ENCODE measurements at regions not wholly inside any gene's neighbourhood (a gene's known extent, or its start where the extent isn't known, plus 50 kb on each side); places are given as distances from the start of the nearest gene placed in this dataset.

GRCh38 chr2:207316906-207317305, 151.2 kb upstream of the KLF7 start:
- Histone ChIP-seq H3K4me3 (ENCODE audit: low read length) (no peak overlapping the region), H3K4me1 (ENCODE audit: control insufficient read depth, insufficient read depth, low read length) (no peaks in the 10 kb centered on the region), H3K9me3 (ENCODE audit: control insufficient read depth, insufficient read depth, low read length) (no peaks in the 10 kb centered on the region), H3K27ac (ENCODE audit: low read length) (no peak overlapping the region), H3K27me3 (ENCODE audit: control insufficient read depth, insufficient read depth, low read length) (no peaks in the 10 kb centered on the region), H3K36me3 (ENCODE audit: control insufficient read depth, insufficient read depth, low read length) (no peaks in the 10 kb centered on the region)
- no peak for TF ChIP-seq CTCF (IDR thresholded peaks at IDR 0.05)
- Mint-ChIP-seq H3K27me3 (ENCODE audit: low read depth in 2 of 2) (peaks cover 9 to 47% of the 10 kb centered on the region in 2 donors), H3K4me1 (peaks cover 0 to 2% of the 10 kb centered on the region in 2 donors), H3K9me3 (no peaks in the 10 kb centered on the region), H3K36me3 (no peaks in the 10 kb centered on the region), H3K4me3 (no peak overlapping the region), H3K27ac (no peak overlapping the region)
- ATAC-seq (no peak), DNase-seq (no peak)
- intact Hi-C loops (cut with micrococcal nuclease), result no loop called here
- WGBS (ENCODE audit: insufficient coverage), result 79% methylated on average over 2 of the region's 2 CpGs

- intact Hi-C loops (cut with micrococcal nuclease), result no loop called here
- no peak overlapping the region for H3K4me3 ChIP-seq (ENCODE audit: low read length)
- no peaks in the 10 kb centered on the region for H3K27me3 ChIP-seq (ENCODE audit: control insufficient read depth, insufficient read depth, low read length)
- Mint-ChIP-seq H3K4me3 (no peak overlapping the region), H3K4me1 (no peaks in the 10 kb centered on the region), H3K27ac (no peak overlapping the region), H3K9me3 (no peaks in the 10 kb centered on the region), H3K27me3 (ENCODE audit: low read depth in 2 of 2) (peaks cover 9 to 47% of the 10 kb centered on the region in 2 donors), H3K36me3 (no peaks in the 10 kb centered on the region)
- no peak overlapping the region for H3K27ac ChIP-seq (ENCODE audit: low read length)
- H3K36me3 ChIP-seq (ENCODE audit: control insufficient read depth, insufficient read depth, low read length), result no peaks in the 10 kb centered on the region
- H3K4me1 ChIP-seq (ENCODE audit: control insufficient read depth, insufficient read depth, low read length), result no peaks in the 10 kb centered on the region
- 81% methylated on average over 2 of the region's 4 CpGs for WGBS (ENCODE audit: insufficient coverage)
- TF ChIP-seq CTCF (IDR thresholded peaks at IDR 0.05), result no peak
- no peaks in the 10 kb centered on the region for H3K9me3 ChIP-seq (ENCODE audit: control insufficient read depth, insufficient read depth, low read length)
- DNase-seq (no peak), ATAC-seq (no peak)
These were observed 151.7 kb upstream of the KLF7 start for GRCh38 chr2:207317378-207317984.

- no peak overlapping the region for H3K27ac ChIP-seq (ENCODE audit: low read length)
- H3K4me1 Mint-ChIP-seq, result no peaks in the 10 kb centered on the region
- H3K27me3 Mint-ChIP-seq (ENCODE audit: low read depth in 2 of 2), result peaks cover 9 to 40% of the 10 kb centered on the region in 2 donors
- DNase-seq (no peak), ATAC-seq (no peak)
- H3K4me3 ChIP-seq (ENCODE audit: low read length), result no peak overlapping the region
- intact Hi-C loops (cut with micrococcal nuclease), result no loop called here
- 93% methylated on average over 4 of the region's 4 CpGs for WGBS (ENCODE audit: insufficient coverage)
- no peaks in the 10 kb centered on the region for H3K36me3 ChIP-seq (ENCODE audit: control insufficient read depth, insufficient read depth, low read length)
- TF ChIP-seq CTCF (IDR thresholded peaks at IDR 0.05), result no peak
- H3K4me3 Mint-ChIP-seq, result no peak overlapping the region
- no peaks in the 10 kb centered on the region for H3K4me1 ChIP-seq (ENCODE audit: control insufficient read depth, insufficient read depth, low read length)
- no peaks in the 10 kb centered on the region for H3K27me3 ChIP-seq (ENCODE audit: control insufficient read depth, insufficient read depth, low read length)
- no peak overlapping the region for H3K27ac Mint-ChIP-seq
- no peaks in the 10 kb centered on the region for H3K36me3 Mint-ChIP-seq
- no peaks in the 10 kb centered on the region for H3K9me3 Mint-ChIP-seq
- H3K9me3 ChIP-seq (ENCODE audit: control insufficient read depth, insufficient read depth, low read length), result no peaks in the 10 kb centered on the region
These were observed 152.5 kb upstream of the KLF7 start for GRCh38 chr2:207318181-207318628.

- H3K36me3 ChIP-seq (ENCODE audit: control insufficient read depth, insufficient read depth, low read length), result no peaks in the 10 kb centered on the region
- Mint-ChIP-seq H3K4me1 (no peaks in the 10 kb centered on the region), H3K4me3 (no peak overlapping the region), H3K36me3 (no peaks in the 10 kb centered on the region), H3K27ac (no peak overlapping the region), H3K27me3 (ENCODE audit: low read depth in 2 of 2) (peaks cover 12 to 36% of the 10 kb centered on the region in 2 donors), H3K9me3 (no peaks in the 10 kb centered on the region)
- H3K27ac ChIP-seq (ENCODE audit: low read length), result no peak overlapping the region
- DNase-seq (no peak), ATAC-seq (no peak)
- no peaks in the 10 kb centered on the region for H3K9me3 ChIP-seq (ENCODE audit: control insufficient read depth, insufficient read depth, low read length)
- H3K4me3 ChIP-seq (ENCODE audit: low read length), result no peak overlapping the region
- no peaks in the 10 kb centered on the region for H3K4me1 ChIP-seq (ENCODE audit: control insufficient read depth, insufficient read depth, low read length)
- no peak for TF ChIP-seq CTCF (IDR thresholded peaks at IDR 0.05)
- H3K27me3 ChIP-seq (ENCODE audit: control insufficient read depth, insufficient read depth, low read length), result no peaks in the 10 kb centered on the region
- intact Hi-C loops (cut with micrococcal nuclease), result no loop called here
These were observed 153.6 kb upstream of the KLF7 start for GRCh38 chr2:207319316-207319715.

Measured in natural killer cell (primary cell).